Neuronal stem cell (in vitro differentiated cells): ENCODE measurements at regions not wholly inside any gene's neighbourhood (a gene's known extent, or its start where the extent isn't known, plus 50 kb on each side); places are given as distances from the start of the nearest gene placed in this dataset.

ENCODE experiments used
- DNase-seq: peaks from one replicate; pipeline ENCODE4 v3.0.0-alpha.2; 2013; ENCODE audit warnings: low spot score
- H2AFZ ChIP-seq: one replicate; pipeline ENCODE4 v1.6.1; 2013; ENCODE audit warnings: mild to moderate bottlenecking, low read length, inconsistent platforms
- H2AK5ac ChIP-seq: 2 replicates; pipeline ENCODE4 v1.6.1; 2013; ENCODE audit warnings: low read depth, mild to moderate bottlenecking, inconsistent platforms, low read length, moderate library complexity, mixed read lengths
- H2BK120ac ChIP-seq: 2 replicates; pipeline ENCODE4 v1.6.1; 2013; ENCODE audit warnings: low read depth, mild to moderate bottlenecking, inconsistent platforms, low read length, moderate library complexity, mixed read lengths
- H2BK12ac ChIP-seq: one replicate; pipeline ENCODE4 v1.6.1; 2013; ENCODE audit warnings: low read length, inconsistent platforms
- H2BK15ac ChIP-seq: 2 replicates; pipeline ENCODE4 v1.6.1; 2013; ENCODE audit warnings: mild to moderate bottlenecking, low read length, inconsistent platforms, mixed read lengths
- H2BK5ac ChIP-seq: one replicate; pipeline ENCODE4 v1.6.1; 2013; ENCODE audit warnings: inconsistent platforms, mild to moderate bottlenecking, low read length, moderate library complexity
- H3K14ac ChIP-seq: one replicate; pipeline ENCODE4 v1.6.1; 2013; ENCODE audit warnings: low read length, inconsistent platforms
- H3K18ac ChIP-seq: 2 replicates; pipeline ENCODE4 v1.6.1; 2013; ENCODE audit warnings: low read length, inconsistent platforms
- H3K23ac ChIP-seq: 2 replicates; pipeline ENCODE4 v1.6.1; 2013; ENCODE audit warnings: low read depth, mild to moderate bottlenecking, mixed read lengths, low read length, inconsistent platforms; ENCODE audit not compliant: poor library complexity
- H3K27ac ChIP-seq: replicated peaks from 3 replicates; pipeline ENCODE4 v1.5.1; 2013; ENCODE audit warnings: low read length, inconsistent platforms
- H3K27me3 ChIP-seq, 3 experiments: 2 replicates each; pipeline ENCODE4 v1.6.1; 2013; ENCODE audit warnings: low read length in 3 of 3, mild to moderate bottlenecking in 2 of 3, inconsistent platforms in 1 of 3, low read depth in 1 of 3, mixed read lengths in 1 of 3, moderate library complexity in 1 of 3; ENCODE audit not compliant: control insufficient read depth in 3 of 3, insufficient read depth in 3 of 3
- H3K36me3 ChIP-seq, 2 donors: replicated peaks in 1 of 2; 2 replicates each; pipeline ENCODE4 v1.6.1; 2013; ENCODE audit warnings: low read length in 2 of 2; ENCODE audit not compliant: control insufficient read depth in 2 of 2, insufficient read depth in 2 of 2
- H3K4ac ChIP-seq: 2 replicates; pipeline ENCODE4 v1.6.1; 2013; ENCODE audit warnings: inconsistent platforms, mild to moderate bottlenecking, low read length, moderate library complexity
- H3K4me1 ChIP-seq, 2 donors: 1 replicate in 1 of 2; 2 replicates in 1 of 2; pipeline ENCODE4 v1.6.1; 2013; ENCODE audit warnings: low read length in 2 of 2, low read depth in 1 of 2; ENCODE audit not compliant: control insufficient read depth in 2 of 2, insufficient read depth in 1 of 2
- H3K4me2 ChIP-seq: one replicate; pipeline ENCODE4 v1.6.1; 2013; ENCODE audit warnings: mild to moderate bottlenecking, low read length, inconsistent platforms; ENCODE audit not compliant: insufficient read depth, poor library complexity, severe bottlenecking
- H3K4me3 ChIP-seq, 2 donors: 2 replicates each; pipeline ENCODE4 v1.5.1; 2013; ENCODE audit warnings: low read length in 2 of 2, mild to moderate bottlenecking in 2 of 2, inconsistent platforms in 1 of 2, moderate library complexity in 1 of 2
- H3K79me1 ChIP-seq: one replicate; pipeline ENCODE4 v1.6.1; 2013; ENCODE audit warnings: low read depth, mild to moderate bottlenecking, inconsistent platforms, low read length, moderate library complexity
- H3K9ac ChIP-seq: one replicate; pipeline ENCODE4 v1.6.1; 2013; ENCODE audit warnings: mild to moderate bottlenecking, low read depth, low read length, inconsistent platforms; ENCODE audit not compliant: poor library complexity
- H3K9me3 ChIP-seq, 2 donors: replicated peaks in 1 of 2; 2 replicates each; pipeline versions ENCODE3 to v1.6.1; 2013; ENCODE audit warnings: low read length in 2 of 2, mild to moderate bottlenecking in 2 of 2, inconsistent platforms in 1 of 2, low read depth in 1 of 2, mixed read lengths in 1 of 2, moderate library complexity in 1 of 2; ENCODE audit not compliant: control insufficient read depth in 2 of 2, insufficient read depth in 1 of 2
- H4K8ac ChIP-seq: one replicate; pipeline ENCODE4 v1.6.1; 2013; ENCODE audit warnings: low read depth, mild to moderate bottlenecking, inconsistent platforms, low read length, moderate library complexity
- H4K91ac ChIP-seq: one replicate; pipeline ENCODE4 v1.6.1; 2013; ENCODE audit warnings: low read length, low read depth, mild to moderate bottlenecking, inconsistent platforms; ENCODE audit not compliant: poor library complexity
- WGBS, 2 donors: extraction: QIAGEN DNeasy Blood & Tissue Kit; methylation state at CpG; one replicate each; pipeline ENCODE4 v1.1.7; 2013; ENCODE audit warnings: missing lambda C conversion rate in 2 of 2, mixed read lengths in 1 of 2; ENCODE audit not compliant: insufficient read length in 2 of 2, insufficient replicate concordance in 1 of 2; ENCODE audit errors: extremely low coverage in 2 of 2; 5-methylcytosine and 5-hydroxymethylcytosine counted together

- no peak overlapping the region for H3K9ac ChIP-seq
- H2AFZ ChIP-seq = no peak overlapping the region
- no peak overlapping the region for H3K27ac ChIP-seq
- no peak overlapping the region for H4K8ac ChIP-seq
- no peak for DNase-seq
- no peaks in the 10 kb centered on the region for H3K79me1 ChIP-seq
- no peak overlapping the region for H3K4me3 ChIP-seq
- H4K91ac ChIP-seq = no peak overlapping the region
- H3K18ac ChIP-seq = no peak overlapping the region
- H2BK15ac ChIP-seq = no peak overlapping the region
- no peak overlapping the region for H3K4me2 ChIP-seq
- peaks cover 0 to 6% of the 10 kb centered on the region in 2 donors for H3K9me3 ChIP-seq
- no CpG with 5 or more reads among the region's 6 CpGs for WGBS, 2 donors
- H2BK120ac ChIP-seq = no peak overlapping the region
- no peak overlapping the region for H2BK5ac ChIP-seq
- no peak overlapping the region for H3K4ac ChIP-seq
- H3K36me3 ChIP-seq = no peaks in the 10 kb centered on the region
- H3K4me1 ChIP-seq = peaks cover 0 to 1% of the 10 kb centered on the region in 2 donors
- no peak overlapping the region for H2AK5ac ChIP-seq
- H2BK12ac ChIP-seq = no peak overlapping the region
- no peaks in the 10 kb centered on the region for H3K27me3 ChIP-seq
- H3K14ac ChIP-seq = no peak overlapping the region
- H3K23ac ChIP-seq = no peak overlapping the region
These were observed 357.8 kb downstream of the ZNF516 start for GRCh38 chr18:76137216-76137615.

GRCh38 chr18:76136701-76137100 lies 358.3 kb downstream of the ZNF516 start:
- Histone ChIP-seq H3K4me1 (peaks cover 0 to 1% of the 10 kb centered on the region in 2 donors), H3K4me2 (no peak overlapping the region), H4K8ac (no peak overlapping the region), H2BK120ac (no peak overlapping the region), H3K9ac (no peak overlapping the region), H3K18ac (no peak overlapping the region), H2BK5ac (no peak overlapping the region), H2BK12ac (no peak overlapping the region), H4K91ac (no peak overlapping the region), H2AFZ (no peak overlapping the region), H3K9me3 (peaks cover 0 to 6% of the 10 kb centered on the region in 2 donors), H3K27ac (no peak overlapping the region), H2BK15ac (no peak overlapping the region), H3K23ac (no peak overlapping the region), H2AK5ac (no peak overlapping the region), H3K36me3 (no peaks in the 10 kb centered on the region), H3K27me3 (no peaks in the 10 kb centered on the region), H3K4me3 (no peak overlapping the region), H3K79me1 (no peaks in the 10 kb centered on the region), H3K4ac (no peak overlapping the region), H3K14ac (no peak overlapping the region)
- WGBS, 2 donors = no CpG with 5 or more reads among the region's 10 CpGs
- no peak for DNase-seq

DNA sequence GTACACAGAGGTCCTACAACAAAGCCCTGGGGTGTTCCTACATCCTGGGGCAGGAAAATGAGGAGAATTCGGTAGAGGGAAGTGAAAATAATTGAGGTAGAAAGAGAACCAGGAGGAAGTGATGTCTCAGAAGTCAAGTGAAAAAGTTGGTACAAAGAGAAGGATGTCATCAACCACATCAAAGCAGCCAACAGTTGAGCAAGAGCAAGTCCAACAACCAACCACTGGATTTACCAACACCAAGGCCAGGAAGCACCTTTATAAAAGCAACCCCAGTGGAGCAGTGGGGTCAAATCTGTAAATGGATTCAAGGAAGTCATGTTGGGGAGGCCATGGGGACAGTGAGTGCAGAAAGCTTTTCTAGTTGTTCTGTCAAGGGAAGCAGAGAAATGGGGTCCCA lies 360.4 kb downstream of the ZNF516 start:
- DNase-seq = no peak
- Histone ChIP-seq H3K14ac (no peak overlapping the region), H2AK5ac (no peak overlapping the region)

DNA sequence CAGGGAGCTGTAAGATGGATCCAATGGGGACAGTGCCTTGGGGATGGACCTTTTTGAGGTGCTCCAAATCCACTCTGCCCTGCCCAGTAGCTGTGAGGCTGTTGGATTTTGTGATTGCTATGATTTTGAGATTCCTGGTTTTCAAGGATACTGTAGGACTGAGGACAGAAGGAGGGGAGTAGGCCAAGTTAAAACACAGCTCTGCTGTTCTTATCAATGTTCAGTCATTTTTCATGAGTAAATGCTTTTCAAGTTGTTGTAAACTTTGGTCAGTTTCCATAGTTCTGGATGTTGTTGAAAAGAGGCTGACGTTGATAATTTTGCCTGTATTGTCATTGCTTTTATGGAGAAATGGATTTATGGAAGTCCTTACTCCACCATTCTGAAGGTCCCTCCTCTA lies 361.2 kb downstream of the ZNF516 start:
- Histone ChIP-seq H4K91ac (no peak overlapping the region), H3K18ac (no peak overlapping the region), H2BK12ac (no peak overlapping the region), H3K23ac (no peak overlapping the region), H3K4ac (no peak overlapping the region), H3K36me3 (no peaks in the 10 kb centered on the region), H3K27me3 (no peaks in the 10 kb centered on the region), H3K9me3 (peaks cover 0 to 6% of the 10 kb centered on the region in 2 donors), H3K9ac (no peak overlapping the region), H3K14ac (no peak overlapping the region), H4K8ac (no peak overlapping the region), H3K4me3 (no peak overlapping the region), H3K4me1 (peaks cover 0 to 1% of the 10 kb centered on the region in 2 donors), H3K79me1 (no peaks in the 10 kb centered on the region), H2BK5ac (no peak overlapping the region), H2AK5ac (no peak overlapping the region), H2BK15ac (no peak overlapping the region), H3K4me2 (no peak overlapping the region), H2AFZ (no peak overlapping the region), H2BK120ac (no peak overlapping the region), H3K27ac (no peak overlapping the region)
- WGBS, 2 donors = no CpG with 5 or more reads among the region's 1 CpG
- DNase-seq = no peak

More for the DNA sequence above, 360.4 kb downstream of the ZNF516 start:
- peaks cover 0 to 1% of the 10 kb centered on the region in 2 donors for H3K4me1 ChIP-seq
- no peak overlapping the region for H3K9ac ChIP-seq
- H4K8ac ChIP-seq = peak overlapping the region; percentile 24
- H3K9me3 ChIP-seq = peaks cover 0 to 6% of the 10 kb centered on the region in 2 donors
- no peaks in the 10 kb centered on the region for H3K36me3 ChIP-seq
- H2BK5ac ChIP-seq = no peak overlapping the region
- no peak overlapping the region for H2BK120ac ChIP-seq
- H2BK15ac ChIP-seq = no peak overlapping the region
- no peak overlapping the region for H3K18ac ChIP-seq
- no peak overlapping the region for H2AFZ ChIP-seq
- no peak overlapping the region for H3K23ac ChIP-seq
- WGBS, 2 donors = no CpG with 5 or more reads among the region's 1 CpG
- no peaks in the 10 kb centered on the region for H3K79me1 ChIP-seq
- no peak overlapping the region for H3K4me2 ChIP-seq
- H3K4ac ChIP-seq = no peak overlapping the region
- no peaks in the 10 kb centered on the region for H3K27me3 ChIP-seq
- H3K4me3 ChIP-seq = no peak overlapping the region
- no peak overlapping the region for H4K91ac ChIP-seq
- H2BK12ac ChIP-seq = no peak overlapping the region
- H3K27ac ChIP-seq = no peak overlapping the region
